KMS-11 (cell line): ENCODE measurements at regions not wholly inside any gene's neighbourhood (a gene's known extent, or its start where the extent isn't known, plus 50 kb on each side); places are given as distances from the start of the nearest gene placed in this dataset.
"Not testable (repeated sequence)": the region's sequence is repeated elsewhere in the genome, so short reads cannot be mapped to it uniquely, and the experiment has no call there.

Source experiments
- H2AFZ ChIP-seq: fragments of 200-600 bp; sonication (generic); 2 replicates; pipeline ENCODE4 v1.6.1; 2016; ENCODE audit warnings: antibody characterized with exemption, mixed run types, low read depth
- H3K27ac ChIP-seq: fragments of 200-600 bp; sonication (generic); 2 replicates; pipeline ENCODE4 v1.6.1; 2016; ENCODE audit warnings: mild to moderate bottlenecking, mixed run types
- H3K27me3 ChIP-seq: fragments of 200-600 bp; sonication (generic); 2 replicates; pipeline ENCODE4 v1.6.1; 2017; ENCODE audit warnings: mild to moderate bottlenecking, low read depth, mixed run types, moderate library complexity; ENCODE audit not compliant: insufficient read depth
- H3K36me3 ChIP-seq: fragments of 200-600 bp; sonication (generic); 2 replicates; pipeline ENCODE4 v1.6.1; 2017; ENCODE audit warnings: mild to moderate bottlenecking, mixed run types; ENCODE audit not compliant: insufficient read depth
- H3K4me1 ChIP-seq: fragments of 200-600 bp; sonication (generic); 2 replicates; pipeline ENCODE4 v1.6.1; 2016; ENCODE audit warnings: mild to moderate bottlenecking, low read depth, mixed run types; ENCODE audit not compliant: poor library complexity, severe bottlenecking
- H3K4me2 ChIP-seq: fragments of 200-600 bp; sonication (generic); 2 replicates; pipeline ENCODE4 v1.7.0; 2016; ENCODE audit warnings: mild to moderate bottlenecking, mixed run types
- H3K4me3 ChIP-seq: fragments of 200-600 bp; sonication (generic); IDR thresholded peaks from 2 replicates; pipeline ENCODE4 v1.6.1; 2017; ENCODE audit warnings: low read depth, low read length, mixed read lengths; ENCODE audit not compliant: insufficient read depth
- H3K79me2 ChIP-seq: fragments of 200-600 bp; sonication (generic); 2 replicates; pipeline ENCODE4 v1.6.1; 2016; ENCODE audit warnings: low read depth, mixed run types; ENCODE audit not compliant: insufficient read depth
- H3K9ac ChIP-seq: fragments of 200-600 bp; sonication (generic); 2 replicates; pipeline ENCODE4 v1.6.1; 2016; ENCODE audit warnings: mild to moderate bottlenecking, mixed run types
- H4K20me1 ChIP-seq: fragments of 200-600 bp; sonication (generic); 2 replicates; pipeline ENCODE4 v1.6.1; 2016; ENCODE audit warnings: mild to moderate bottlenecking, mixed run types; ENCODE audit not compliant: insufficient read depth
- TF ChIP-seq, protein P1 (sequence below): fragments of 200-600 bp; sonication (generic); conservative IDR thresholded peaks from 2 replicates; pipeline ENCODE4 v1.6.1; 2017; ENCODE audit warnings: low read depth, mild to moderate bottlenecking, antibody characterized with exemption, low read length, moderate library complexity, mixed read lengths

DNA sequence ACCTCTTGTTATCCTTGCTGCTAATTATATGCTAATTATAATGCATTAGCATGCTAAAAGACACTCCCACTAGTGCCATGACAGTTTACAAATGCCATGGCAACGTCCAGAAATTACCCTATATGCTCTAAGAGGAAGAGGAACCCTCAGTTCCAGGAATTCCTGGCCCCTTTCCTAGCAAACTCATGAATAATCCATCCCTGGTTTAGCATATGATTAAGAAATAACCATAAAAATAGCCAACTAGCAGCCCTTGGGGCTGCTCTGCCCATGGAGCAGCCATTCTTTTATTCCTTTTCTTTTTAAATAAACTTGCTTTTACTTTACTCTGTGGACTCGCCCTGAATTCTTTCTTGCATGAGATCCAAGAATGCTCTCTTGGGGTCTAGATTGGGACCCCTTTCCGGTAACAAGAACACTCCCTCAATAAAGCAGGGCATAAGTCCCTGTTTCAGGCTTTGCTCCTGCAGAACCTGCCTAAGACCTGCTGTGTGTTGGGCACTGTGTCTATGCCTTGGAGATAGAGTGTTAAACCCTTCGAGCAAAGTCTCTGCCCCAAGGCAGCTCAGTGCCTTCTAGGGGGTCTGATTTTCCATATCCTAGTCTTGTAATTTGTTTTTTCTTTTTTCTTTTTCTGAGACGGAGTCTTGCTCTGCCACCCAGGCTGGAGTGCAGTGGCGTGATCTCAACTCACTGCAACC is 345.0 kb downstream of the NPIPA7 start:
- H2AFZ ChIP-seq, H3K79me2 ChIP-seq, H4K20me1 ChIP-seq, H3K36me3 ChIP-seq, H3K4me3 ChIP-seq, H3K9ac ChIP-seq, H3K4me1 ChIP-seq, H3K27ac ChIP-seq, H3K27me3 ChIP-seq, H3K4me2 ChIP-seq: not testable (repeated sequence)

DNA sequence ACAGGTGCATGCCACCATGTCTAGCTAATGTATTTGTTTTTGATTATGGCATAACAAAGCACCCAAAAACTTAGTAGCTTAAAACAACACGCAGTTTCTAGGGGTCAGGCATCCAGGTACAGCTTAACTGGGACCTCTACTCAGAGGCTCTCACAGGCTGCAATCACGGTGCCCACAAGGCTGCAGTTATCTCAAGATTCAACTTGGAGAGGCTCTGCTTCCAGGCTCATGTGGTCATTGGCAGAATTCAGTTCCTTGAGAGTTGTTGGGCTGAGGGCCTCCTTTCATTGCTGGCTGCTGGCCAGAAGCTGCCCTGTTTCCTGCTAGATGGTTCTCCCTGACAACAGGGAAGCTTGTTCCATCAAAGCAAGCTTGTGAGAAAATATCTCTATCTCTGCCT is 348.1 kb downstream of the NPIPA7 start:
- H3K9ac ChIP-seq, H3K27me3 ChIP-seq, H2AFZ ChIP-seq, H4K20me1 ChIP-seq, H3K4me1 ChIP-seq, H3K79me2 ChIP-seq, H3K4me3 ChIP-seq, H3K36me3 ChIP-seq, H3K27ac ChIP-seq, H3K4me2 ChIP-seq: not testable (repeated sequence)

DNA sequence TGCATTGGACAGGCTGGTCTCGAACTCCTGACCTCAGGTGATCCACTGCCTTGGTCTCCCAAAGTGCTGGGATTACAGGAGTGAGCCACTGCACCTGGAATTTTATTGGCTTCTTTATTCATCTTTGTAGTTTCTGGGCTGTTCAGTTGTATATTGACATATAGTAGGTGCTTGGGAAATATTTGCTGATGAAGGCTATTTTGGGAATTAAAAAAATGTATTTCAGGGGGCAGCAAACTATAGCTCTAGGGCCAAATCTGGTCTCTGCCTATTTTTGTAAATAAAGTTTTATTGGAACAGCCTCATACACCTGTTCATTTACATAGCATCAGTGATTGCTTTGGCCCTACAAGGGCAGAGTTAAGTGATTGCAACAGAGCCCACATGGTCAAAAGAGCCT is 363.6 kb downstream of the NPIPA7 start:
- H2AFZ ChIP-seq, H3K4me1 ChIP-seq: not testable (repeated sequence)

DNA sequence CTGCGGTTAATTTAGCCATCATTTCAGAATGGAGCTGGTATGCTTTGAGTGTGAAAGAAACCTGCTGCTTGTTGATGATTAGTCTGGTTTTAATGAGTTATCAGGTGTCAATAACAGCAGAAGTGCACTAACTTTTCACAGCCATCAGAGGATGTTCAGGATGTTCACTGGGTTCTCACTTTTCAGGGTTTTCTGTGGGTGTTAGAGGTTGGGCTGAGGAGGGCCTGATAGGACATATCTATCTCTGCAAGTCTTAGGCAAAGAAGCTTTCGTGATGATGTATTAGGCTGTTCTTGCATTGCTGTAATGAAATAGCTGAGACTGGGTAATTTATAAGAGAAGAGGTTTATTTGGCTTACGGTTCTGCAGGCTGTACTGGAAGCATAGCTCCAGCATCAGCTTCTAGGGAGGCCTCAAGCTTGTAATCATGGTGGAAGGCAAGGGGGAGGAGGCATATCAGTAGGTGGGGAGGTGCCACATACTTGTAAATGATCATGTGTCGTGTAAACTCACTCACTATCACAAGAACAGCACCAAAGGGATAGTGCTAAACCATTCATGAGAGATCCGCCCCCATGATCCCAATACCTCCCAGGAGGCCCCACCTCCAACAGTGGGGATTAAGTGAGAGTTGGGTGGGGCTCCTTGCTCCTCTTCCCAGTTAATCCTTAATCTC is 376.2 kb downstream of the NPIPA7 start:
- H3K27me3 ChIP-seq, H3K36me3 ChIP-seq, H3K4me3 ChIP-seq, H3K79me2 ChIP-seq, H3K4me1 ChIP-seq, H2AFZ ChIP-seq, H3K27ac ChIP-seq, H3K4me2 ChIP-seq, H3K9ac ChIP-seq, H4K20me1 ChIP-seq: not testable (repeated sequence)

More for the DNA sequence above, 363.6 kb downstream of the NPIPA7 start:
- not testable (repeated sequence) for H3K27me3 ChIP-seq, H3K27ac ChIP-seq, H3K79me2 ChIP-seq, H3K36me3 ChIP-seq, H3K9ac ChIP-seq, H3K4me2 ChIP-seq, H3K4me3 ChIP-seq, H4K20me1 ChIP-seq

DNA sequence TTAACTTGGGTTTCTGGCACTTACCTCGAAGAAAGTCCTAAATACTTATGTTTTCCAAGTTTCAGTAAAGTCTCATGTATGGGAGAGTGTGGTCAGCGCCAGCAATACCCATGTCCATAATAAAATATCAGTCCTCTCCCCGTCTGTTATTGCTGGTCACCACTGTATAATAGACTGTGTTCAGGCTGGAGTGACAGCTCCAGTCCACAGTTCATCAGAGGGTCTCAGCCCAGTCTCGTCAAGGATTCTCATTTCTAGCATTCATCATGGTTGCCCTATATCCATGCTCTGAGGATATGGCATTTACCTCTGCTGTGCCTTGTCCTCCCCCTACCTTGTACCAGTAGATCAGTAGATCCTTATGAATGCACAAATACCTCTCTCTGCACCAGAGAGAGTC is 384.5 kb downstream of the NPIPA7 start:
- Histone ChIP-seq H3K4me2 (no peak overlapping the region), H3K79me2 (no peaks in the 10 kb centered on the region), H4K20me1 (no peaks in the 10 kb centered on the region), H3K4me3 (no peak overlapping the region), H3K4me1 (no peaks in the 10 kb centered on the region), H2AFZ (no peak overlapping the region), H3K9ac (no peak overlapping the region), H3K27ac (no peak overlapping the region), H3K27me3 (no peaks in the 10 kb centered on the region), H3K36me3 (no peaks in the 10 kb centered on the region)
- TF ChIP-seq, protein P1, sequence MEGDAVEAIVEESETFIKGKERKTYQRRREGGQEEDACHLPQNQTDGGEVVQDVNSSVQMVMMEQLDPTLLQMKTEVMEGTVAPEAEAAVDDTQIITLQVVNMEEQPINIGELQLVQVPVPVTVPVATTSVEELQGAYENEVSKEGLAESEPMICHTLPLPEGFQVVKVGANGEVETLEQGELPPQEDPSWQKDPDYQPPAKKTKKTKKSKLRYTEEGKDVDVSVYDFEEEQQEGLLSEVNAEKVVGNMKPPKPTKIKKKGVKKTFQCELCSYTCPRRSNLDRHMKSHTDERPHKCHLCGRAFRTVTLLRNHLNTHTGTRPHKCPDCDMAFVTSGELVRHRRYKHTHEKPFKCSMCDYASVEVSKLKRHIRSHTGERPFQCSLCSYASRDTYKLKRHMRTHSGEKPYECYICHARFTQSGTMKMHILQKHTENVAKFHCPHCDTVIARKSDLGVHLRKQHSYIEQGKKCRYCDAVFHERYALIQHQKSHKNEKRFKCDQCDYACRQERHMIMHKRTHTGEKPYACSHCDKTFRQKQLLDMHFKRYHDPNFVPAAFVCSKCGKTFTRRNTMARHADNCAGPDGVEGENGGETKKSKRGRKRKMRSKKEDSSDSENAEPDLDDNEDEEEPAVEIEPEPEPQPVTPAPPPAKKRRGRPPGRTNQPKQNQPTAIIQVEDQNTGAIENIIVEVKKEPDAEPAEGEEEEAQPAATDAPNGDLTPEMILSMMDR, result no peak

DNA sequence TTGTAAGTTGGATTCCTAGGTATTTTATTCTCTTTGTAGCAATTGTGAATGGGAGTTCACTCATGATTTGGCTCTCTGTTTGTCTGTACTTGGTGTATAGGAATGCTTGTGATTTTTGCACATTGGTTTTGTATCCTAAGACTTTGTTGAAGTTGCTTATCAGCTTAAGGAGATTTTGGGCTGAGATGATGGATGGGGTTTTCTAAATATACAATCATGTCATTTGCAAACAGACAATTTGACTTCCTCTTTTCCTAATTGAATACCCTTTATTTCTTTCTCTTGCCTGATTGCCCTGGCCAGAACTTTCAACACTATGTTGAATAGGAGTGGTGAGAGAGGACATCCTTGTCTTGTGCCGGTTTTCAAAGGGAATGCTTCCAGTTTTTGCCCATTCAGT is 391.8 kb downstream of the NPIPA7 start:
- not testable (repeated sequence) for H3K4me2 ChIP-seq, H3K27ac ChIP-seq, H2AFZ ChIP-seq, H3K36me3 ChIP-seq, H3K4me1 ChIP-seq, H3K27me3 ChIP-seq, H3K79me2 ChIP-seq, H3K9ac ChIP-seq, H3K4me3 ChIP-seq, H4K20me1 ChIP-seq

DNA sequence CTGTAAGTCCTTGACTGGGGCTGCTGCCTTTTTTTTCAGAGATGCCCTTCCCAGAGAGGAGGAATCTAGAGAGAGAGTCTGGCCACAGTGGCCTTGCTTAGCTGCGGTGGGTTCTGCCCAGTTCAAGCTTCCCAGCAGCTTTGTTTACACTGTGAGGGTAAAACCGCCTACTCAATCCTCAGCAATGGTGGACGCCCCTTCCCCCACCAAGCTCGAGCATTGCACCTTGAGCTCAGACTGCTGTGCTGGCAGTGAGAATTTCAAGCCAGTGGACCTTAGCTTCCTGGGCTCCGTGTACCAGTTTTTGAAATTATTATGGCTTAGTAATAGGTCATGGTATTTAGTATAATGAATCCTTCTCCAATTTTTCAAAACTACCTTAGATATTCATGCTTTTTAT is 395.4 kb downstream of the NPIPA7 start:
- TF ChIP-seq, protein P1, result no peak
- Histone ChIP-seq H3K27ac (no peak overlapping the region), H3K4me2 (no peak overlapping the region), H3K36me3 (no peaks in the 10 kb centered on the region), H3K4me3 (no peak overlapping the region), H3K27me3 (no peaks in the 10 kb centered on the region), H3K4me1 (no peaks in the 10 kb centered on the region), H3K9ac (no peak overlapping the region), H4K20me1 (no peaks in the 10 kb centered on the region), H2AFZ (no peak overlapping the region), H3K79me2 (no peaks in the 10 kb centered on the region)
